Transverse colon (tissue), 4 donors: ENCODE measurements at regions not wholly inside any gene's neighbourhood (a gene's known extent, or its start where the extent isn't known, plus 50 kb on each side); places are given as distances from the start of the nearest gene placed in this dataset.

Experiments
- CTCF ChIP-seq, 5 experiments: fragments of 200-600 bp in 3 of 5; fragments of 450-650 bp in 2 of 5; sonication (generic) in 3 of 5; IDR thresholded peaks; 1 replicate in 2 of 5; 2 replicates in 3 of 5; pipeline ENCODE4 v1.5.1; 2016 to 2017; ENCODE audit warnings: antibody characterized with exemption in 5 of 5, inconsistent platforms in 3 of 5, mild to moderate bottlenecking in 2 of 5, moderate library complexity in 1 of 5
- POLR2A ChIP-seq: fragments of 450-650 bp; IDR thresholded peaks from one replicate; pipeline ENCODE4 v1.6.1; 2016; ENCODE audit warnings: antibody characterized with exemption, mild to moderate bottlenecking, moderate library complexity
- POLR2AphosphoS5 ChIP-seq, 3 donors: sonication (generic); formaldehyde crosslinking; IDR thresholded peaks; one replicate each; pipeline ENCODE4 v1.6.1; 2016; ENCODE audit warnings: antibody characterized with exemption in 3 of 3

DNA sequence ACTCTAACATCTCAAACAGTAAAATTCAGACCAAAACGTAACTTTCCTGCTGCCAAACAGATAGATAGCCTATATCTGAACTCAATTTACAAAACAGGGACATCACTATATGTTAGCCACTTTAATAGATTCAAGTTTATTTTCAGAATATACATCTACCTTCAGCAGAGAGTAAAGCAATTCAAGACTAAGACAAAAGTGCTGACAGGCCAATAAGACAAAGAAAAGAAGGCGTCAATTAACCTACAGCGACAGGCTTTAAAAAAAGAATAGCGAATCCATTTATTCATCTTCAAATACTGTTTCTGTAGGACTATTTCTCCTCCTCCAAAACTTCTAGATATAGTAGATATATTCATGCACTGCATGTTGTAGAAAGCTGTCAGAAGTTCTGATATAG lies 333.0 kb downstream of the GRB14 start:
- TF ChIP-seq CTCF (IDR thresholded peaks at IDR 0.05) (no peak), POLR2AphosphoS5 (IDR thresholded peaks at IDR 0.05) (no peak), POLR2A (no peak)
